ENCODE measurements at regions not wholly inside any gene's neighbourhood (a gene's known extent, or its start where the extent isn't known, plus 50 kb on each side); places are given as distances from the start of the nearest gene placed in this dataset.
"Not testable (repeated sequence)": the region's sequence is repeated elsewhere in the genome, so short reads cannot be mapped to it uniquely, and the experiment has no call there.

GRCh38 chr20:5678777-5679176 lies 68.0 kb upstream of the GPCPD1 start:
- Histone ChIP-seq H3K9ac (ENCODE audit: low read length) (no peak overlapping the region), H3K4me2 (ENCODE audit: low read length) (no peak overlapping the region), H4K20me1 (ENCODE audit: insufficient read depth) (no peaks in the 10 kb centered on the region), H3K9me2 (ENCODE audit: insufficient read depth) (no peaks in the 10 kb centered on the region), H3K9me3 (ENCODE audit: control insufficient read depth in 1 of 2, insufficient read depth in 1 of 2, low read depth in 1 of 2, low read length in 2 of 2) (no peaks in the 10 kb centered on the region), H3K4me1 (ENCODE audit: control insufficient read depth in 1 of 2, insufficient read depth in 2 of 2, low read length in 2 of 2) (peaks cover 4 to 7% of the 10 kb centered on the region in 2 experiments; a peak in 3 of 4 replicates), H3K4me3 (replicated peaks in 1 of 2; ENCODE audit: low read depth in 1 of 2, low read length in 2 of 2) (no peak overlapping the region), H3K27ac (ENCODE audit: low read depth, low read length) (no peak overlapping the region), H2AFZ (ENCODE audit: low read depth, low read length, poor library complexity, severe bottlenecking) (no peak overlapping the region), H3K79me2 (ENCODE audit: insufficient read depth, low read length) (no peaks in the 10 kb centered on the region), H3K27me3 (ENCODE audit: insufficient read depth, low read length) (no peaks in the 10 kb centered on the region), H3K36me3 (ENCODE audit: control insufficient read depth in 1 of 2, insufficient read depth in 2 of 2, low read length in 2 of 2) (no peaks in the 10 kb centered on the region)
- BruUV-seq (replicated peaks): no TSS peak
- POLR2A ChIA-PET: no interaction called here
- intact Hi-C loops (cut with micrococcal nuclease): no loop called here
- no peak for ATAC-seq
- TF ChIP-seq ZFX (IDR thresholded peaks at IDR 0.05) (no peak), JUND (IDR thresholded peaks at IDR 0.05) (no peak), EZH2 (IDR thresholded peaks at IDR 0.05) (no peak), FOSL1 (IDR thresholded peaks at IDR 0.05; ENCODE audit: low read depth) (no peak)
- no peak for DNase-seq (ENCODE audit: low read depth, low spot score)
- CTCF ChIA-PET: no interaction called here
- RAD21 ChIA-PET (ENCODE audit: low non-redundant PET in 1 of 2, low total read pairs in 2 of 2, uncharacterized antibody in 2 of 2, unreplicated experiment in 2 of 2): no interaction called here

- H3K9me3 ChIP-seq (ENCODE audit: control insufficient read depth in 1 of 2, insufficient read depth in 1 of 2, low read depth in 1 of 2, low read length in 2 of 2); H3K4me1 ChIP-seq (ENCODE audit: control insufficient read depth in 1 of 2, insufficient read depth in 2 of 2, low read length in 2 of 2); H2AFZ ChIP-seq (ENCODE audit: low read depth, low read length, poor library complexity, severe bottlenecking); DNase-seq (ENCODE audit: low read depth, low spot score); H3K4me3 ChIP-seq (replicated peaks in 1 of 2; ENCODE audit: low read depth in 1 of 2, low read length in 2 of 2); H3K27ac ChIP-seq (ENCODE audit: low read depth, low read length); intact Hi-C loops (cut with micrococcal nuclease); ATAC-seq; RAD21 ChIA-PET (ENCODE audit: low non-redundant PET in 1 of 2, low total read pairs in 2 of 2, uncharacterized antibody in 2 of 2, unreplicated experiment in 2 of 2); H3K27me3 ChIP-seq (ENCODE audit: insufficient read depth, low read length); CTCF ChIA-PET; H4K20me1 ChIP-seq (ENCODE audit: insufficient read depth); BruUV-seq (replicated peaks); H3K9ac ChIP-seq (ENCODE audit: low read length); H3K36me3 ChIP-seq (ENCODE audit: control insufficient read depth in 1 of 2, insufficient read depth in 2 of 2, low read length in 2 of 2); H3K79me2 ChIP-seq (ENCODE audit: insufficient read depth, low read length); POLR2A ChIA-PET; H3K4me2 ChIP-seq (ENCODE audit: low read length); H3K9me2 ChIP-seq (ENCODE audit: insufficient read depth): not testable (repeated sequence)
Observed at GRCh38 chr20:5677944-5678343, 67.1 kb upstream of the GPCPD1 start.

- no peak overlapping the region for H3K4me2 ChIP-seq (ENCODE audit: low read length)
- ChIA-PET CTCF (no interaction called here), RAD21 (ENCODE audit: low non-redundant PET in 1 of 2, low total read pairs in 2 of 2, uncharacterized antibody in 2 of 2, unreplicated experiment in 2 of 2) (no interaction called here), POLR2A (no interaction called here)
- no peaks in the 10 kb centered on the region for H3K9me2 ChIP-seq (ENCODE audit: insufficient read depth)
- no peaks in the 10 kb centered on the region for H3K27me3 ChIP-seq (ENCODE audit: insufficient read depth, low read length)
- no peaks in the 10 kb centered on the region for H4K20me1 ChIP-seq (ENCODE audit: insufficient read depth)
- H2AFZ ChIP-seq (ENCODE audit: low read depth, low read length, poor library complexity, severe bottlenecking): no peak overlapping the region
- H3K4me1 ChIP-seq (ENCODE audit: control insufficient read depth in 1 of 2, insufficient read depth in 2 of 2, low read length in 2 of 2): peaks cover 4 to 7% of the 10 kb centered on the region in 2 experiments; a peak in 3 of 4 replicates
- H3K9ac ChIP-seq (ENCODE audit: low read length): no peak overlapping the region
- DNase-seq (ENCODE audit: low read depth, low spot score) (no peak), ATAC-seq (no peak)
- no peak overlapping the region for H3K27ac ChIP-seq (ENCODE audit: low read depth, low read length)
- H3K4me3 ChIP-seq (replicated peaks in 1 of 2; ENCODE audit: low read depth in 1 of 2, low read length in 2 of 2): no peak overlapping the region
- intact Hi-C loops (cut with micrococcal nuclease): no loop called here
- H3K9me3 ChIP-seq (ENCODE audit: control insufficient read depth in 1 of 2, insufficient read depth in 1 of 2, low read depth in 1 of 2, low read length in 2 of 2): no peaks in the 10 kb centered on the region
- BruUV-seq (replicated peaks): no TSS peak
- H3K36me3 ChIP-seq (ENCODE audit: control insufficient read depth in 1 of 2, insufficient read depth in 2 of 2, low read length in 2 of 2): no peaks in the 10 kb centered on the region
- H3K79me2 ChIP-seq (ENCODE audit: insufficient read depth, low read length): no peaks in the 10 kb centered on the region
- TF ChIP-seq YY1 (IDR thresholded peaks at IDR 0.05; ENCODE audit: extremely low read depth, insufficient replicate concordance, low read depth, low read length) (no peak), EGR1 (IDR thresholded peaks at IDR 0.05; ENCODE audit: low read depth) (no peak), SP1 (IDR thresholded peaks at IDR 0.05; ENCODE audit: low read depth) (no peak), FOSL1 (IDR thresholded peaks at IDR 0.05; ENCODE audit: low read depth) (no peak), RAD21 (IDR thresholded peaks at IDR 0.05; ENCODE audit: low read depth) (no peak), ZBTB33 (IDR thresholded peaks at IDR 0.05; ENCODE audit: extremely low read depth, insufficient replicate concordance, low read length) (no peak), SRF (IDR thresholded peaks at IDR 0.05; ENCODE audit: low read depth) (no peak), ELF1 (IDR thresholded peaks at IDR 0.05; ENCODE audit: borderline replicate concordance, low read depth) (no peak), JUND (IDR thresholded peaks at IDR 0.05) (no peak), MAX (IDR thresholded peaks at IDR 0.05) (no peak), SIN3A (IDR thresholded peaks at IDR 0.05; ENCODE audit: low read depth) (no peak), ATF3 (IDR thresholded peaks at IDR 0.05) (no peak)
Observed at GRCh38 chr20:5677389-5677788, 66.6 kb upstream of the GPCPD1 start.

Measured in HCT116 (cell line).